AG08396 (cell line): ENCODE measurements at regions not wholly inside any gene's neighbourhood (a gene's known extent, or its start where the extent isn't known, plus 50 kb on each side); places are given as distances from the start of the nearest gene placed in this dataset.

Source experiments
- DNase-seq: peaks from one replicate; pipeline ENCODE4 v3.0.0; 2012; ENCODE audit warnings: low spot score, mixed read lengths

DNA sequence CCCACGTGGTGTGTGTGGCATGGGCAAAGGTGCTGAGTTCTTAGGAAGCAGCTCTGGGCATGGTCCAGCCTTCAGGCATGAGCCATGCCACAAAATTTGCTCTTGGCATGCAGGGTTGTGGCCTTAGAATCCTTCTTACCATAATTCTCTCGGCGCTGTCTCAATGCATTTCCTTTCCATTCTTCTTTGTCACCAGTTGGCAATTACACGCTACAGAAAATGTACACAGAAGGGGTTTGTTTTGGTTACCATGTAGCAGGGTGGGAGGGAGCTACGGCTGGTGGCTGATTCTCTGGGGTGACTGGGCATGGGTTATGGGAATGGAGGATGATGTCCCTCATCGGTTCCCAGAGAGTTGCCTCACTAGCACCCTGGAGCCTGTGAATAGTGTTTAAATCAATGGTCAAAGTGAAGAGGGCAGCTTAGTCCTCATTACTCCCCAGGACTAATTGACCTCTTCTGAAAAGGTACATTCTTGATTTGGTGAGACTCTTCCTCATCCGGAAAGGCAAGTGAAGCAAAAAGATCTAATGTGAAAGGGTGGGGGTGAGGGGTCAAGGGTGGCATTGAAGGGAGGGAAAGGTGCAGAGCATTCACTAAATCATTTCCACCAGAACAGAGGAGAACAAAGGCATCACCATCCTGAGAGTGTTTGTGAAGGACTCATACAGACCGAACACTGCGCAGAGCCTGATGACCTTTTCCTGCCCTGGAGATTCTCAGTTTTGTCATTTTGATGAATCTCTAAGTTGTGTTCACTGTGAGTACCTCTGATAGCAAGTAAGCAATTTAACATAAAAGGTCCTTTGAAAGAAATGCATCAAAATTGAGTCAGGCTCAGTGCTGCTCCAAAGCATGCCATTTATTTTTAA, 199.8 kb upstream of the SFRP2 start:
- DNase-seq = no peak

DNA sequence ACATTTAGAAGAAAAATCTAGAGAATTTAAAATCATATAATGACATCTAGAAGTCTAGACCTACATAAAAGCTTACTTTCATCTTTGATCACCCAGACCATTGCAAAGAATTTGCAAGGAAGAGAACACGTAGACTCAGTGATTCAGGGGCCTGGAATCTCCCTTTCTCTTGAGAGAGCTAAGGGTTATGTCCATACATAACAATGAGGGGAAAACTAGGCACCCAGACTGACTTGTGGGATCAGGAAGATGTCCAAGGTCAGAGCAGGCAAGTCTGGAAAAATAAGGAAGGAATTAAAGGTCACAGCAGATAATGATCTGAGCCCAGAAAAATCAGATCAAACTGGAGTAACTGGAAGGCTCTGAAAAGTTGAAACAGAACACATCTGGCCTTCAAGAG, 198.4 kb upstream of the SFRP2 start:
- no peak for DNase-seq

- no peak for DNase-seq
These were observed 188.1 kb upstream of the SFRP2 start for GRCh38 chr4:153976954-153977353.

DNA sequence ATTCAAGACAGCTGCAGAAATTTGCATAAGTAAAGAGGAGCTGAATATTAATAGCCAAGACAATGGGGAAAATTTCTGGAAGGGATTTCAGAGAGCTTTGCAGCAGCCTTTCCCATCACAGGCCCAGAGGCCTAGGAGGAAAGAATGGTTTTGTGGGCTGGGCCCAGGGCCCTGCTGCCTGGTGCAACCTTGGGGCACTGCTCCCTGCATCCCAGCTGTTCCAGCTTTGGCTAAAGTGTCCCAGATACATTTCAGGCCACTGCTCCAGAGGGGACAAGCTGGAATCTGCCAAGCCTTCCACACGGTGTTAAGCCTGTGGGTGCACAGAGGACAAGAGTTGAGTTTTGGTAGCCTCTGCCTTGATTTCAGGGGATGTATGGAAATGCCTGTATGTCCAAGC, 185.6 kb upstream of the SFRP2 start:
- no peak for DNase-seq

- DNase-seq = no peak
These were observed 185.1 kb upstream of the SFRP2 start for GRCh38 chr4:153973942-153974341.

DNA sequence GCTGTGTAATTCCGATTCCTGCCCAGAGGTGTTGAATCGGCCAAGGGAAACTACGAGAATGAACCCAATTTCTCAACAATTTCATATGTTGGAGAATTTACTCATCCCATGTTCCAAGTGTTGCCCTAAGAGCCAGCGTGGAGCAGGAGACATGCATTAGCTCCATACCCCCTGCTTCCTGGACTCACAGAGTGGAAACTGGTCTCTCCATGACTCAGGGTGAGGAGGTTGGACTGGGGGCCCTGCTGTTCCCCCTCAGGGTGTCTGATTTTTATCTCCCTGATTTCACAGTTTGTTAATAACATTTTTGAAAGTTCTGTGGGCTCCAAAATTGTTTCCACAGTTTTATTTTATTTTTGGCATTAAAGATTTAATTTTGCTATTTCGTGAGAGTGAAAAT, 183.0 kb upstream of the SFRP2 start:
- DNase-seq = no peak

- DNase-seq = no peak
These were observed 181.3 kb upstream of the SFRP2 start for GRCh38 chr4:153970169-153970568.

DNA sequence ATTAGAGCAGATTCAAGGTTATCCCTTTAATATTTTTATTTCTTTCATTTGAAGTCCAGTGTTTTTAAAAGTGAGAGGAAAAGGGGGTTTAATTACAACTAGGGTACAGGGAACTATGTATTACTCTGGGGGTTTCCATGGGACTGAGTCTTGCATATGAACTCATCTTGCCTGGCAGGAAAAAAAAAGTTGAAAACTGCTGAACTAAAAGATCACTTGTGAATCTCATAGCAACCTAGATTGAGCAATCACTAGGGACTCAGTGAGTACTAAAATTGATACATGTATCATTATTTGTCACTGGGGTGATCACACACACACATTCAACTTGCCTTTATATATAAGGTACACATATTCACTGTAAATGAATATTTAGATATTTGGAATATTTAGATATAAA, 180.7 kb upstream of the SFRP2 start:
- DNase-seq = no peak

DNA sequence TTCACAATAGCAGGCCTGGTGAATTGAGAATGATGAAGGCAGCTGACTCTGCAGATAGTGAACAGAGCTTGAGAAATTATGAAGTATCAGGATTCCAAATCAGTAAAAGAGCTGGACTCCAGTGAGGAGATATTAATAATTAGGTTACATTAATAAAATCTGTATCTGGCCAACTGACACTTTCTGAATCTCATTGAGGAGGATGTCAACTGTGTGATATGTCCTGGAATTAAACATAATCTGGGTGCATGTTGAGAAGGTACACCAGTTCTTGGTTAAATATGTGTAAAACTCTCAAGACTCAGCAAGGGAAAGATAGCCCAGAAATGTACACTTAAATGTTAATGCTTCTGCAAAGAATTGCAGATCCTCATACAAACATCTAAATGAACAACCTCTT, 177.8 kb upstream of the SFRP2 start:
- no peak for DNase-seq

DNA sequence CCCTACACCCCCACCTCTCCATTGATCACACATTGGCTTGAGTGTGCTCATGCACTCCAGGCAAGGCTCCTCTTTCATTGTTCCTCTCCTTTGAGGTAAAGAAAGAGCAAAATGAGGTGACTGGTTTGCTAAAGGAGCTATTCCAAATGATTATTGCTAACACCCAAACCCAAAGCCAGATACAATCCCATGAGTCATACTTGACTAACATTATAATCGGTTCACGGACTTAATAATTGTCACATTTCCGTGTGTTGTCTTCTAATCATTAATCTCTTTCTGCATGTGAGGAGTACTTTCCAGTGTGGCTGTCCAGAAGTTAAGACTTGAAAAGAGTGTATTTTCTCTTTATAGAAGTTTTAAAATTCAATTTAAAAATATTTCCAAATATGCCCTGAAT, 174.3 kb upstream of the SFRP2 start:
- no peak for DNase-seq

DNA sequence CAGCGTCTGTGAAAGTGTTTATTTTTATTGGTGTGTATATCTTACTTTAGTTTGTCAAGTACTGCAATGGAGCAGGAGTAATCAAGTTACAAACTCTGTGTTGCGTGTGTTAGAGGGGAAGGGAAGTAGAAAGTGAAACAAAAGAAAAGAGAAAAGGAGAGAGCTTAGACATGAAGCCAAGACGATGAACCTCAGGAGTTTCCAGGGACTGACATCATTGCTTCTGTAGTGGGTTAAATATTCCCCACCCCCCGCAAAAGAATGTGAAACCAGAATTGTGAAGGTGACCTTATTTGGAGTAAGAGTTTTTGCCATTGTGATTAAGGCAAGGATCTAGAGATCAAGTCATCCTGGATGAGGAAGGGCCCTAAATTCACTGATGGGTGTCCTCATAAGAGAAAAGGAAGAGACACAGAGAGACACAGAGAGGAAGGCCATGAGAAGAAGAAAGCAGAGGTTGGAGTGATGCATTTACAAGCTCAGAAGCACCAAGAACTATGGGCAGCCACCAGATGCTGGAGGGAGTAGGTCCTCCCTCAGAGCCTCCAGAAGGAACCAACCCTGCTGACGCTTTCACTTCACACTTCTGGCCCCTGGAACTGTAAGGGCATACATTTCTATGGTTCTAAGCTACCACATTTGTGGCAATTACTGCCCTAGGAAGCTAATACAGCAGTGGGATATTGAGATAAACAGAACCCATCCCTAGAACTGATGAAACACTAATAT, 173.6 kb upstream of the SFRP2 start:
- DNase-seq = no peak

DNA sequence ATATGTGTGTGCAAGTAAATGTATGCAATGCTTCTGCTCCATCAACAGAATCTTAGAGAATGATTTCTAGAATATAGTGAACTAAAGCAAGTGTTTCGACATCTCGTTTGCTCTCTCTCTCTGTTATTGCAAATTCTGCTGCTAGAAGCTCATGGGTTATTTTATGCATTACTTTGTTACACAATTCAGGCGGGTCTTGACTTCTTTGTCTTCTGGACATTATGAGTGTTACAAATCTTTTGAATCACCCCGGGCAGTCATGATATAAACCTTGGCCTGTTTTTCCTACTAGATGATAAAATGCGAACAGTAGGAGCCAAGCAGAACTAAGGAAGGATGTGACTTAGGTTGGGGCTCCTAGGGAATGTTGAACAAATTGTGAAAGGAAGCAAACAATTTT, 166.4 kb upstream of the SFRP2 start:
- DNase-seq = no peak

DNA sequence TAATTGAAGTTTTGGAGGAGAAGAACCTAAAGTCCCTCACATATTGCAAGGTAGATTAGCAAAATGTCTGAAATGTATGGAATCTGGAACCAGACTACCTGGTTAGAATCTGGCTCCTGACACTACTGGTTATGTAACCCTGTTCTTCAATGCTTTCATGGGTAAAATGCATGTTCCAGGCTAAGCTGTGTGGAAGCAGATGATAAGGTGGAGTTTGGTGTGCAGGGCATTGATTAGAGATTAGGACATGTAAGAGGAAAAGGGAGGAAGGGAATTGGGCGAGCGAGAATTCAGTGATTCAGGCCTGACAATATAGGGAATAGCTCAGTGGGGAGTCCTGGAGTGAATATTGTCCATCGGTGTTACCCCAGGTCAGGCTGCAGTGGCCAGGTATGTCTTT, 165.8 kb upstream of the SFRP2 start:
- DNase-seq = no peak

DNA sequence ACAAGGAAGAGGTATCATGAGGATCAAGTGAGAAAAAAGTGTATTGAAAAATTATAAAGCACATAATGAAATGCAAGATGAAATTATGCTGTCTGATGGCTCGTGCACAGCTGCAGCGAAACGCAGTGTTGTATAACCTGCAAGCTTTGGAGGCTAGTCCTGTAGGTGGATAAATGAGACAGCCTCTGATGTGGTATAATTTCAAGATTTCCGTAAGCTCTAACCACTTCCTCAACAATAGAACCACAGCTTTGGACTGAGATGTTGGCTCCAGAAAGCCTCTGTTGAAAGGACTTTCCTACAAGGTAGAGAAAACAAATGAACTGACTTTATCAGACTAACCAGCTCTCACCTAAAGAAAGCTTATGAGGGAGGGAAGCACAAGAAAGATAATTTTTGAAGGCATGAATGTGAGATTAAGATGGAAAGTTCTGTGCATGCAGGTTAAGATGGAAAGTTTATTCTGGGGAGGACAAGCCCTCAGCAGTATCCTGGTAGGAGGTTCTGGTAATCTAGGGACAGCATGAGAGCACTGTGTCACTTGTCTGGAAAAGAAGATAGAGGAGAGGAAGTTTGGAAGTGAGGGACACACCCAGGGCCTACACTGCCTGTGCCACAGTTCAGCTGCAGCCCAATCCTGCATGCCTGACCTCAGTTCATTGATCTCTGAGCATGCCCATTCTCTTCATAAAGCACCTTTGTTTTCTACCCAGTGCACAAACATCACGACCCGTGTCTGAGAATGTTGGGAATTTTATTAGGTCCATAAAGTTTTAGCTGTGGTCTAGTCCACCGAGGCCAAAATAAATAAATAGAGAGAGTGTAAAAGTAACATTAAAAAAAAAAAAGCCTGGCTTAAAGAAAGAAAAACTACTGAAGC, 161.5 kb upstream of the SFRP2 start:
- DNase-seq = no peak

GRCh38 chr4:153948041-153948440, 159.2 kb upstream of the SFRP2 start:
- DNase-seq = no peak

DNA sequence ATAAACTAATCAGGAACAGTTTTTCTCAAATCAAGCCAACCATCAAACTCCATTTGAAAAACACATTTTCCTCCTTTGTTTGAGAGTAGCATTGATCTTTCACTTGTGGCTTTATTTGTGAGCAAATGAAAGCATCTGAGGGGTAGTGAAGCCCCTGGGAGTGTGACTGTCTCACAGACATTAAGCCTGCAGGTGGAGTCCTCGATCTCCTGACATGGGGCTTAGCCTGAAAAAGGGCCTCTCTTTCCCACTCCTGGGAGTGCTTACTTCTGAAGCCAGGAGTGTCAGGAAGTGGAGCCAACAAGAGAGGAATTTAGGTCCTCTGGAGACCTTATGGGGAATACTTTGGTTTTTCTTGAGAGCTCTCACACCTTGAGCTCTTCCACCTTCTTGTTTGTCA, 158.2 kb upstream of the SFRP2 start:
- no peak for DNase-seq

DNA sequence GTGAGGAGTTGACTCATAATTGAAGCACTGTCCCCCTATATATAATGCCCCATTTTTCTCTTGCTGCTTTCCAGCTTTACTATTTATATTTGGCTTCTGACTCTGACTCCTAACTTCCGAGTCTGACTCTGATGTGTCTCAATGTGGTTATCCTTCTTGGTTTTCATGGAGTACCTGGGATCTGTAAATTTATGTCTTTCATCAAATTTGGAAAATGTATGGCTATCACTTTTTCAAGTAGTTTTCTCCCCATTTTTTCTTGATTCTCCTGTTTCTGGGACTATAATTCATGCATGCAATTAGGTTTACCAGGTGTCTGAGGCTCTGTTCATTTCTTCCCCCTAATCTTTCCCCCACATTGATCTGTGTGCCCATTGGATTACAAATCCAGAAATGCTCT, 156.8 kb upstream of the SFRP2 start:
- DNase-seq = no peak

GRCh38 chr4:153943738-153944415, 155.0 kb upstream of the SFRP2 start:
- DNase-seq = no peak

DNA sequence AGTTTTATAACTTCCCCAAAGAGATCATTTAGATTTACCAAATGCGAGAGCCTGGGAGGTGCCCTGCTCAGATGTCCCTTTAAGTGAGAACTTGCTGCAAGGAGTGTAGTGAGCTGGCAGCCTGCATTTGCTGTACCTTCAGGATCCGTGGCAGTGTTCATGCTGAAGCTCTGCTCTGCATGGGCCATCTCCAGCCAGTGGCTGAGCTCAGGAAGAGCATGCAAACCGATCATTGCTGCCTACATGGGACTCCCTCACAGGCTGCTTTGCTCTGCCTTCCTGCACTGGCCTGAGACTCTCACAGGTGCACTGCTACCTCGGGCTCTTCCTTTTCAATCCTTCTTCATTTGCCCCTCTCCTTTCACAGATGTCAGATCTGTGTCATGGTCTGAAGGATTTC, 152.0 kb upstream of the SFRP2 start:
- no peak for DNase-seq

- no peak for DNase-seq
These were observed 150.7 kb upstream of the SFRP2 start for GRCh38 chr4:153939570-153939969.

- DNase-seq = no peak
These were observed 150.1 kb upstream of the SFRP2 start for GRCh38 chr4:153938994-153939393.

GRCh38 chr4:153937289-153937688, 148.4 kb upstream of the SFRP2 start:
- no peak for DNase-seq
